IMR-90 (cell line): ENCODE measurements at regions not wholly inside any gene's neighbourhood (a gene's known extent, or its start where the extent isn't known, plus 50 kb on each side); places are given as distances from the start of the nearest gene placed in this dataset.

Source experiments
- ATAC-seq: fragments of 200-7000 bp; cut with Tn5 transposase; 2 replicates; pipeline ENCODE4 v1.9.1; 2020; ENCODE audit warnings: low read depth, mild to moderate bottlenecking, moderate library complexity
- BruUV-seq: library from RNA; stranded (reverse); fragments of 400-500 nt; replicated peaks from 2 replicates; lab custom pipeline; 2021; lab: Mats Ljungman, UMichigan
- CTCF ChIA-PET: fragments of 300-600 bp; formaldehyde crosslinking; extraction: SDS; loops from one replicate; lab custom pipeline; 2021; ENCODE audit warnings: antibody characterized with exemption; lab: Yijun Ruan, JAX
- POLR2A ChIA-PET: fragments of 300-600 bp; sonication (Branson Sonifier 250); formaldehyde crosslinking; loops from one replicate; lab custom pipeline; 2022; ENCODE audit warnings: antibody characterized with exemption; ENCODE audit not compliant: unreplicated experiment; lab: Charles Lee
- DNase-seq: peaks from one replicate; pipeline ENCODE4 v3.0.0; 2013
- H2AFZ ChIP-seq: replicated peaks from 2 replicates; pipeline ENCODE3; 2013; ENCODE audit warnings: low read length, mild to moderate bottlenecking; ENCODE audit not compliant: poor library complexity
- H2AK5ac ChIP-seq: 2 replicates; pipeline ENCODE4 v1.6.1; 2013; ENCODE audit warnings: low read depth, low read length, inconsistent platforms
- H2AK9ac ChIP-seq: replicated peaks from 2 replicates; pipeline ENCODE3; 2013; ENCODE audit warnings: mild to moderate bottlenecking, low read depth, low read length, moderate library complexity; ENCODE audit not compliant: poor library complexity
- H2BK120ac ChIP-seq: 2 replicates; pipeline ENCODE4 v1.6.1; 2013; ENCODE audit warnings: low read depth, low read length, inconsistent platforms
- H2BK15ac ChIP-seq: 3 replicates; pipeline ENCODE4 v1.6.1; 2013; ENCODE audit warnings: low read depth, low read length, inconsistent platforms
- H2BK20ac ChIP-seq: 2 replicates; pipeline ENCODE4 v1.6.1; 2013; ENCODE audit warnings: low read depth, mild to moderate bottlenecking, inconsistent platforms, low read length, moderate library complexity
- H2BK5ac ChIP-seq: 2 replicates; pipeline ENCODE4 v1.6.1; 2013; ENCODE audit warnings: mild to moderate bottlenecking, low read depth, low read length, inconsistent platforms; ENCODE audit not compliant: poor library complexity, severe bottlenecking
- H3K14ac ChIP-seq: replicated peaks from 2 replicates; pipeline ENCODE4 v1.6.1; 2013; ENCODE audit warnings: low read depth, low read length, inconsistent platforms
- H3K18ac ChIP-seq: 2 replicates; pipeline ENCODE4 v1.6.1; 2013; ENCODE audit warnings: low read depth, low read length, control low read depth
- H3K23ac ChIP-seq: 2 replicates; pipeline ENCODE4 v1.6.1; 2013; ENCODE audit warnings: low read depth, low read length, inconsistent platforms
- H3K27ac ChIP-seq: 2 replicates; pipeline ENCODE4 v1.5.1; 2013; ENCODE audit warnings: mild to moderate bottlenecking, control low read depth, low read length; ENCODE audit not compliant: insufficient read depth
- H3K27me3 ChIP-seq: 2 replicates; pipeline ENCODE4 v1.6.1; 2013; ENCODE audit warnings: low read length; ENCODE audit not compliant: control insufficient read depth, insufficient read depth
- H3K36me3 ChIP-seq: 2 replicates; pipeline ENCODE4 v1.6.1; 2013; ENCODE audit warnings: low read length, mixed read lengths; ENCODE audit not compliant: control insufficient read depth, insufficient read depth
- H3K4ac ChIP-seq: 2 replicates; pipeline ENCODE4 v1.6.1; 2013; ENCODE audit warnings: low read depth, low read length, inconsistent platforms
- H3K4me1 ChIP-seq: 2 replicates; pipeline ENCODE4 v1.6.1; 2013; ENCODE audit warnings: low read length, mixed read lengths; ENCODE audit not compliant: control insufficient read depth, insufficient read depth
- H3K4me2 ChIP-seq: 2 replicates; pipeline ENCODE4 v1.6.1; 2013; ENCODE audit warnings: low read depth, mild to moderate bottlenecking, control low read depth, low read length, moderate library complexity
- H3K4me3 ChIP-seq: 2 replicates; pipeline ENCODE4 v1.5.1; 2013; ENCODE audit warnings: low read depth, mild to moderate bottlenecking, control low read depth, low read length, moderate library complexity; ENCODE audit not compliant: insufficient read depth
- H3K56ac ChIP-seq: 2 replicates; pipeline ENCODE4 v1.6.1; 2013; ENCODE audit warnings: low read length, inconsistent platforms; ENCODE audit not compliant: insufficient read depth; ENCODE audit errors: extremely low read depth
- H3K79me1 ChIP-seq, 2 experiments: 2 replicates each; pipeline ENCODE4 v1.6.1; 2013; ENCODE audit warnings: low read length in 2 of 2, inconsistent platforms in 1 of 2, low read depth in 1 of 2
- H3K9ac ChIP-seq: 2 replicates; pipeline ENCODE4 v1.6.1; 2013; ENCODE audit warnings: low read depth, low read length, control low read depth
- H3K9me1 ChIP-seq: 2 replicates; pipeline ENCODE4 v1.6.1; 2013; ENCODE audit warnings: low read length, inconsistent platforms; ENCODE audit not compliant: insufficient read depth
- H3K9me3 ChIP-seq: 2 replicates; pipeline ENCODE4 v1.6.1; 2013; ENCODE audit warnings: low read length; ENCODE audit not compliant: control insufficient read depth, insufficient read depth
- H4K20me1 ChIP-seq: 2 replicates; pipeline ENCODE4 v1.6.1; 2013; ENCODE audit warnings: low read length, inconsistent platforms; ENCODE audit not compliant: insufficient read depth
- H4K5ac ChIP-seq: 2 replicates; pipeline ENCODE4 v1.6.1; 2013; ENCODE audit warnings: mild to moderate bottlenecking, low read depth, low read length, control low read depth
- H4K8ac ChIP-seq, 2 experiments: 2 replicates each; pipeline ENCODE4 v1.6.1; 2013; ENCODE audit warnings: low read depth in 2 of 2, low read length in 2 of 2, control low read depth in 1 of 2, inconsistent platforms in 1 of 2
- H4K91ac ChIP-seq: 2 replicates; pipeline ENCODE4 v1.6.1; 2013; ENCODE audit warnings: low read depth, low read length, inconsistent platforms; ENCODE audit not compliant: insufficient read depth
- BHLHE40 ChIP-seq: fragments of 150-350 bp; IDR thresholded peaks from 2 replicates; pipeline ENCODE4 v1.6.1; 2016; ENCODE audit warnings: mild to moderate bottlenecking, low read depth, low read length
- CEBPB ChIP-seq: IDR thresholded peaks from 2 replicates; pipeline ENCODE4 v1.6.1; 2012; ENCODE audit warnings: low read depth, low read length, improper control_type of control experiment
- MXI1 ChIP-seq: IDR thresholded peaks from 2 replicates; pipeline ENCODE4 v1.6.1; 2012; ENCODE audit warnings: low read depth, mild to moderate bottlenecking, low read length, moderate library complexity, borderline replicate concordance
- NFE2L2 ChIP-seq: fragments of 150-350 bp; IDR thresholded peaks from 2 replicates; pipeline ENCODE4 v1.6.1; 2016; ENCODE audit warnings: low read depth, mild to moderate bottlenecking, low read length
- POLR2A ChIP-seq: IDR thresholded peaks from 2 replicates; pipeline ENCODE4 v1.6.1; 2012; ENCODE audit warnings: mild to moderate bottlenecking, low read depth, low read length
- RAD21 ChIP-seq: IDR thresholded peaks from 2 replicates; pipeline ENCODE4 v1.6.1; 2012; ENCODE audit warnings: low read length, improper control_type of control experiment
- RCOR1 ChIP-seq: IDR thresholded peaks from 2 replicates; pipeline ENCODE4 v1.6.1; 2012; ENCODE audit warnings: mild to moderate bottlenecking, low read length, improper control_type of control experiment; ENCODE audit not compliant: insufficient replicate concordance
- RFX5 ChIP-seq: IDR thresholded peaks from 2 replicates; pipeline ENCODE4 v1.8.0; 2012; ENCODE audit warnings: low read depth, mild to moderate bottlenecking, low read length, moderate library complexity
- SMC3 ChIP-seq: fragments of 150-350 bp; IDR thresholded peaks from 2 replicates; pipeline ENCODE4 v1.6.1; 2016; ENCODE audit warnings: low read depth, mild to moderate bottlenecking, antibody characterized with exemption, low read length, moderate library complexity
- WGBS, 2 experiments: methylation state at CpG; one replicate each; pipeline versions ENCODE4 v1.1.5 to v1.1.7; 2013; ENCODE audit warnings: missing lambda C conversion rate in 2 of 2; ENCODE audit not compliant: insufficient read length in 1 of 2; ENCODE audit errors: extremely low coverage in 2 of 2; 5-methylcytosine and 5-hydroxymethylcytosine counted together
- dilution Hi-C: fragments of 300-500 bp; cut with HindIII; formaldehyde crosslinking; loops from one replicate; pipeline ENCODE4 v1.14.3; 2018; ENCODE audit warnings: low sequenced_read_pairs; ENCODE audit not compliant: unreplicated experiment
- in situ Hi-C: fragments of 300-500 bp; cut with MboI; formaldehyde crosslinking; loops from 3 replicates; pipeline ENCODE4 v1.14.3; 2019; ENCODE audit warnings: low sequenced_read_pairs, inconsistent platforms, mixed read lengths
- intact Hi-C: fragments of 100-400 bp; cut with micrococcal nuclease; formaldehyde crosslinking; loops from 2 replicates; pipeline ENCODE4 v1.10.0; 2022
- TF ChIP-seq, protein P1 (sequence below): fragments of 150-350 bp; IDR thresholded peaks from 2 replicates; pipeline ENCODE4 v1.6.1; 2017; ENCODE audit warnings: mild to moderate bottlenecking, antibody characterized with exemption, low read length, low read depth
- TF ChIP-seq, protein P2 (sequence below): conservative IDR thresholded peaks from 2 replicates; pipeline ENCODE4 v1.5.1; 2012; ENCODE audit warnings: mild to moderate bottlenecking, low read depth, low read length, improper control_type of control experiment
- TF ChIP-seq, protein P3 (sequence below): fragments of 150-350 bp; IDR thresholded peaks from 2 replicates; pipeline ENCODE4 v1.6.1; 2016; ENCODE audit warnings: low read depth, mild to moderate bottlenecking, low read length, moderate library complexity, borderline replicate concordance

DNA sequence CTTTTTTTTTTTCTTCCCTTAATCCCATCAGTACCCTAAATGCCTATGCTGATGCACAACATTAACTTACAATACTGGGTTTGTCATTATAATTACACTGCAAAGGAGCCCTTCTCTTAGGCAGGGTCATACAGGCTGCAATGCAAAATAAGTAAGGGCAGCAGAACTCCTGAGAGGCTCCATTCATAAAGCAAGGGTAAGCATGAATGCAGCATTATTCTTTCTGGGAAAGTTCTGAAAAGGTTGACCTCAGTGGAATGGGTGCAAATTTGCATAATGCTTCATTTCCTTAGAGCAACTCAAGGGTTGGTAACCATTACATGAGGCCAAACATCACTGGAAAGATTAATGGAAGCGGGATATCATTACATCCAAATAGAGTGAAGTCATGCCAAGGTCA, 789.2 kb downstream of the KLHL13 start:
- Histone ChIP-seq H3K4me3 (no peak overlapping the region), H2BK120ac (no peak overlapping the region), H3K9me3 (no peaks in the 10 kb centered on the region), H3K4me1 (no peaks in the 10 kb centered on the region), H3K18ac (no peak overlapping the region), H3K36me3 (no peaks in the 10 kb centered on the region), H3K9ac (no peak overlapping the region), H3K23ac (no peak overlapping the region), H3K27ac (no peak overlapping the region), H3K56ac (no peak overlapping the region), H2AFZ (no peak overlapping the region), H2BK5ac (no peak overlapping the region), H3K9me1 (no peaks in the 10 kb centered on the region), H2AK5ac (no peak overlapping the region), H2BK15ac (no peak overlapping the region), H3K79me1 (no peaks in the 10 kb centered on the region), H3K27me3 (no peaks in the 10 kb centered on the region), H4K8ac (no peak overlapping the region), H2AK9ac (no peak overlapping the region), H4K5ac (no peak overlapping the region), H3K4me2 (no peak overlapping the region), H4K91ac (no peak overlapping the region), H4K20me1 (no peaks in the 10 kb centered on the region), H3K4ac (no peak overlapping the region), H2BK20ac (no peak overlapping the region), H3K14ac (no peak overlapping the region)
- TF ChIP-seq BHLHE40, result no peak
- TF ChIP-seq CEBPB, result no peak
- TF ChIP-seq POLR2A, result no peak
- TF ChIP-seq, protein P1, sequence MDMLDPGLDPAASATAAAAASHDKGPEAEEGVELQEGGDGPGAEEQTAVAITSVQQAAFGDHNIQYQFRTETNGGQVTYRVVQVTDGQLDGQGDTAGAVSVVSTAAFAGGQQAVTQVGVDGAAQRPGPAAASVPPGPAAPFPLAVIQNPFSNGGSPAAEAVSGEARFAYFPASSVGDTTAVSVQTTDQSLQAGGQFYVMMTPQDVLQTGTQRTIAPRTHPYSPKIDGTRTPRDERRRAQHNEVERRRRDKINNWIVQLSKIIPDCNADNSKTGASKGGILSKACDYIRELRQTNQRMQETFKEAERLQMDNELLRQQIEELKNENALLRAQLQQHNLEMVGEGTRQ, result no peak
- no peak for TF ChIP-seq MXI1
- TF ChIP-seq, protein P2, sequence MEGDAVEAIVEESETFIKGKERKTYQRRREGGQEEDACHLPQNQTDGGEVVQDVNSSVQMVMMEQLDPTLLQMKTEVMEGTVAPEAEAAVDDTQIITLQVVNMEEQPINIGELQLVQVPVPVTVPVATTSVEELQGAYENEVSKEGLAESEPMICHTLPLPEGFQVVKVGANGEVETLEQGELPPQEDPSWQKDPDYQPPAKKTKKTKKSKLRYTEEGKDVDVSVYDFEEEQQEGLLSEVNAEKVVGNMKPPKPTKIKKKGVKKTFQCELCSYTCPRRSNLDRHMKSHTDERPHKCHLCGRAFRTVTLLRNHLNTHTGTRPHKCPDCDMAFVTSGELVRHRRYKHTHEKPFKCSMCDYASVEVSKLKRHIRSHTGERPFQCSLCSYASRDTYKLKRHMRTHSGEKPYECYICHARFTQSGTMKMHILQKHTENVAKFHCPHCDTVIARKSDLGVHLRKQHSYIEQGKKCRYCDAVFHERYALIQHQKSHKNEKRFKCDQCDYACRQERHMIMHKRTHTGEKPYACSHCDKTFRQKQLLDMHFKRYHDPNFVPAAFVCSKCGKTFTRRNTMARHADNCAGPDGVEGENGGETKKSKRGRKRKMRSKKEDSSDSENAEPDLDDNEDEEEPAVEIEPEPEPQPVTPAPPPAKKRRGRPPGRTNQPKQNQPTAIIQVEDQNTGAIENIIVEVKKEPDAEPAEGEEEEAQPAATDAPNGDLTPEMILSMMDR, result no peak
- TF ChIP-seq RAD21, result no peak
- no peak for TF ChIP-seq RFX5
- TF ChIP-seq SMC3, result no peak
- TF ChIP-seq, protein P3, sequence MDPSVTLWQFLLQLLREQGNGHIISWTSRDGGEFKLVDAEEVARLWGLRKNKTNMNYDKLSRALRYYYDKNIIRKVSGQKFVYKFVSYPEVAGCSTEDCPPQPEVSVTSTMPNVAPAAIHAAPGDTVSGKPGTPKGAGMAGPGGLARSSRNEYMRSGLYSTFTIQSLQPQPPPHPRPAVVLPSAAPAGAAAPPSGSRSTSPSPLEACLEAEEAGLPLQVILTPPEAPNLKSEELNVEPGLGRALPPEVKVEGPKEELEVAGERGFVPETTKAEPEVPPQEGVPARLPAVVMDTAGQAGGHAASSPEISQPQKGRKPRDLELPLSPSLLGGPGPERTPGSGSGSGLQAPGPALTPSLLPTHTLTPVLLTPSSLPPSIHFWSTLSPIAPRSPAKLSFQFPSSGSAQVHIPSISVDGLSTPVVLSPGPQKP, result no peak
- no peak for TF ChIP-seq RCOR1
- TF ChIP-seq NFE2L2, result no peak
- intact Hi-C loops, result no loop called here
- WGBS, 2 experiments, result no CpG with 5 or more reads among the region's 1 CpG
- in situ Hi-C loops, result no loop called here
- DNase-seq (no peak), ATAC-seq (no peak)
- no TSS peak for BruUV-seq
- dilution Hi-C loops, result no loop called here
- POLR2A ChIA-PET, result no interaction called here
- CTCF ChIA-PET, result no interaction called here
